GM12878 (cell line): ENCODE measurements at regions not wholly inside any gene's neighbourhood (a gene's known extent, or its start where the extent isn't known, plus 50 kb on each side); places are given as distances from the start of the nearest gene placed in this dataset.
"Not testable (repeated sequence)": the region's sequence is repeated elsewhere in the genome, so short reads cannot be mapped to it uniquely, and the experiment has no call there.

ENCODE experiments used
- ATAC-seq: fragments of 200-7000 bp; cut with Tn5 transposase; 3 replicates; pipeline ENCODE4 v1.9.1; 2020; ENCODE audit warnings: mild to moderate bottlenecking, moderate library complexity
- BruUV-seq: library from RNA; stranded (reverse); fragments of 400-500 nt; replicated peaks from 2 replicates; lab custom pipeline; 2021; lab: Mats Ljungman, UMichigan
- CTCF ChIA-PET: fragments of 300-600 bp; sonication (Branson Sonifier 250); formaldehyde crosslinking; extraction: SDS; loops from one replicate; lab custom pipeline; 2021; ENCODE audit warnings: inconsistent platforms; lab: Yijun Ruan, JAX
- POLR2A ChIA-PET: fragments of 350-600 bp; formaldehyde crosslinking; extraction: SDS; loops from one replicate; lab custom pipeline; 2021; ENCODE audit warnings: inconsistent platforms; lab: Charles Lee
- RAD21 ChIA-PET: fragments of 300-600 bp; sonication (Branson Sonifier 250); formaldehyde crosslinking; loops from one replicate; lab custom pipeline; 2023; ENCODE audit warnings: antibody characterized with exemption; ENCODE audit not compliant: unreplicated experiment; lab: Charles Lee
- SMC1A ChIA-PET: fragments of 300-600 bp; sonication (Branson Sonifier 250); formaldehyde crosslinking; loops from one replicate; lab custom pipeline; 2023; ENCODE audit not compliant: unreplicated experiment, uncharacterized antibody; lab: Charles Lee
- DNase-seq: peaks from one replicate; pipeline ENCODE4 v3.0.0-alpha.2; 2011; ENCODE audit warnings: low read depth, low spot score
- FAIRE-seq: peaks from 3 replicates; lab custom pipeline; 2011; peaks lifted over from hg19 to GRCh38; lab: Jason Lieb, UNC
- H2AFZ ChIP-seq: 2 replicates; pipeline ENCODE4 v1.6.0; 2011; ENCODE audit warnings: low read depth, low read length, control low read depth; ENCODE audit not compliant: control insufficient read depth
- H3K27ac ChIP-seq: 2 replicates; pipeline ENCODE4 v1.5.1; 2011; ENCODE audit warnings: control low read depth; ENCODE audit not compliant: control insufficient read depth, insufficient read depth
- H3K27me3 ChIP-seq, 2 experiments: replicated peaks in 1 of 2; 2 replicates each; pipeline versions ENCODE4 v1.6.0 to v1.6.1; 2011; ENCODE audit warnings: low read length in 1 of 2; ENCODE audit not compliant: control insufficient read depth in 2 of 2, insufficient read depth in 2 of 2
- H3K36me3 ChIP-seq, 2 experiments: 2 replicates each; pipeline ENCODE4 v1.5.1; 2011; ENCODE audit warnings: low read length in 1 of 2; ENCODE audit not compliant: control insufficient read depth in 2 of 2, insufficient read depth in 2 of 2
- H3K4me1 ChIP-seq: 2 replicates; pipeline ENCODE4 v1.6.1; 2011; ENCODE audit warnings: mild to moderate bottlenecking, low read length, moderate library complexity, mixed read lengths; ENCODE audit not compliant: control insufficient read depth, insufficient read depth
- H3K4me2 ChIP-seq: 2 replicates; pipeline ENCODE4 v1.6.0; 2011; ENCODE audit warnings: control low read depth; ENCODE audit not compliant: control insufficient read depth, insufficient read depth
- H3K4me3 ChIP-seq: fragments of 200-600 bp; sonication (generic); 2 replicates; pipeline ENCODE4 v1.5.1; 2016
- H3K79me2 ChIP-seq: 2 replicates; pipeline ENCODE4 v1.6.0; 2011; ENCODE audit warnings: low read length; ENCODE audit not compliant: control insufficient read depth, insufficient read depth
- H3K9ac ChIP-seq: 2 replicates; pipeline ENCODE4 v1.8.0; 2011; ENCODE audit warnings: low read length, control low read depth, mixed read lengths; ENCODE audit not compliant: control insufficient read depth, insufficient read depth
- H3K9me3 ChIP-seq: replicated peaks from 3 replicates; pipeline ENCODE4 v1.5.1; 2011; ENCODE audit warnings: mild to moderate bottlenecking, low read length; ENCODE audit not compliant: control insufficient read depth, insufficient read depth
- H4K20me1 ChIP-seq: 2 replicates; pipeline ENCODE4 v1.6.0; 2011; ENCODE audit not compliant: control insufficient read depth, insufficient read depth
- CTCF ChIP-seq, 3 experiments: IDR thresholded peaks in 2 of 3; conservative IDR thresholded peaks in 1 of 3; 2 replicates each; pipeline ENCODE4 v1.5.1; 2011; ENCODE audit warnings: low read depth in 3 of 3, low read length in 3 of 3, mild to moderate bottlenecking in 3 of 3, control low read depth in 2 of 3, moderate library complexity in 2 of 3, inconsistent platforms in 1 of 3, mixed read lengths in 1 of 3; ENCODE audit not compliant: control insufficient read depth in 2 of 3, insufficient read depth in 1 of 3; ENCODE audit errors: extremely low read depth in 1 of 3
- WGBS: methylation state at CpG from one replicate; pipeline ENCODE4 v1.1.6; 2016; ENCODE audit warnings: low lambda C conversion rate; ENCODE audit not compliant: insufficient replicate concordance, insufficient coverage; ENCODE audit errors: missing lambda C conversion rate; 5-methylcytosine and 5-hydroxymethylcytosine counted together
- in situ Hi-C: fragments of 300-500 bp; cut with MboI; formaldehyde crosslinking; loops from 9 replicates; pipeline ENCODE4 v1.14.3; 2018; ENCODE audit warnings: mixed read lengths
- intact Hi-C: fragments of 100-400 bp; cut with micrococcal nuclease; formaldehyde crosslinking; loops from one replicate; pipeline ENCODE4 v1.14.2; 2022; ENCODE audit not compliant: unreplicated experiment

- peak; percentile 72 to 94 (median 90) for TF ChIP-seq CTCF (IDR thresholded peaks at IDR 0.05 in 2 of 3, conservative IDR thresholded peaks at IDR 0.05 in 1 of 3; ENCODE audit: control insufficient read depth in 2 of 3, extremely low read depth in 1 of 3, insufficient read depth in 1 of 3, low read depth in 3 of 3, low read length in 3 of 3)
- TF ChIP-seq, all 136 proteins: peak for 6
Measured at GRCh38 chr14:106586098-106586704, 1059.8 kb downstream of the TMEM121 start (continued).

- H3K9me3 ChIP-seq, H3K4me2 ChIP-seq, intact Hi-C loops, H4K20me1 ChIP-seq, RAD21 ChIA-PET, BruUV-seq, DNase-seq, SMC1A ChIA-PET, H3K36me3 ChIP-seq, in situ Hi-C loops, POLR2A ChIA-PET, H3K4me3 ChIP-seq, H2AFZ ChIP-seq, H3K4me1 ChIP-seq, FAIRE-seq, ATAC-seq, H3K27me3 ChIP-seq, H3K9ac ChIP-seq, H3K27ac ChIP-seq, H3K79me2 ChIP-seq: not testable (repeated sequence)
- CTCF ChIA-PET = interaction anchor here (0.6 to 7.7 kb wide), 9 partner anchors 9 to 174 kb away, joined by 3 to 65 read pairs (median 4); no protein-coding TSS in a partner anchor
- WGBS = 38% methylated on average over 7 of the region's 7 CpGs
Measured at GRCh38 chr14:106591539-106591938, 1065.2 kb downstream of the TMEM121 start.
